Umbilical cord (tissue), 1 donor: ENCODE measurements at regions not wholly inside any gene's neighbourhood (a gene's known extent, or its start where the extent isn't known, plus 50 kb on each side); places are given as distances from the start of the nearest gene placed in this dataset.
A peak's percentile ranks its signal among the peaks of the same experiment; 100 is the strongest.
"Not testable (repeated sequence)": the region's sequence is repeated elsewhere in the genome, so short reads cannot be mapped to it uniquely, and the experiment has no call there.

Source experiments
- DNase-seq: peaks from one replicate; pipeline ENCODE4 v3.0.0-alpha.2; 2015; ENCODE audit warnings: low spot score

- no peak for DNase-seq
Measured at GRCh38 chrY:16108839-16109238, 1584.5 kb downstream of the NLGN4Y start.

DNA sequence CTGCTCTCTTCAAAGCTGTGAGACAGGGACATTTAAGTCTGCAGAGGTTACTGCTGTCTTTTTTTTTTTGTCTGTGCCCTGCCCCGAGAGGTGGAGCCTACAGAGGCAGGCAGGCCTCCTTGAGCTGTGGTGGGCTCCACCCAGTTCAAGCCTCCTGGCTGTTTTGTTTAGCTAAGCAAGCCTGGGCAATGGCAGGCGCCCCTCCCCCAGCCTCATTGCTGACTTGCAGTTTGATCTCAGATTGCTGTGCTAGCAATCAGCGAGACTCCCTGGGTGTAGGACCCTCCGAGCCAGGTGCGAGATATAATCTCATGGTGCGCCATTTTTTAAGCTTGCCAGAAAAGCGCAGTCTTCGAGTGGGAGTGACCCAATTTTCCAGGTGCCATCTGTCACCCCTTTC is 1595.8 kb downstream of the NLGN4Y start:
- DNase-seq: not testable (repeated sequence)

- no peak for DNase-seq
Measured at GRCh38 chrY:16121988-16122387, 1597.7 kb downstream of the NLGN4Y start.

GRCh38 chrY:16124630-16125317 is 1600.4 kb downstream of the NLGN4Y start:
- no peak for DNase-seq

GRCh38 chrY:16136581-16137298 is 1612.4 kb downstream of the NLGN4Y start:
- DNase-seq: no peak

- peak; percentile 29 for DNase-seq
Measured at GRCh38 chrY:16157801-16158200, 1633.5 kb downstream of the NLGN4Y start.

DNA sequence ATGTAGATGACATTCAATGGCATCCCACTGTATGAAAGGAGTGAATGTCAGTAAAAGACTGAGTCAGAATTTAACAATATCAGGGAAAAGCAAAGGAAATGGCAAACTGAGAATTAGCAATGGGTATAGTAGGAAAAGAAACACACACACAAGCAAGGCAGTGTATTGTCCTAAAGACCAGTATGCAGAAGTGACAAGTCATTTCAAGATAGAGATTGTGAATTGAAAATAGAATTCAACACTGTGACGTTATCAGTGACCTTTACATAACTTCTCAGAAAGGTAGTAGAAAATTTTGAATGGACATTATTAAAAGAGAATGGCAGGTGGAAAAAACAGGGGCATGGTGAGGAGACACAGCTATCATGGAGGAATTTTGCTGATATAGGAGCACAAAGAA is 1651.4 kb downstream of the NLGN4Y start:
- DNase-seq: not testable (repeated sequence)

DNA sequence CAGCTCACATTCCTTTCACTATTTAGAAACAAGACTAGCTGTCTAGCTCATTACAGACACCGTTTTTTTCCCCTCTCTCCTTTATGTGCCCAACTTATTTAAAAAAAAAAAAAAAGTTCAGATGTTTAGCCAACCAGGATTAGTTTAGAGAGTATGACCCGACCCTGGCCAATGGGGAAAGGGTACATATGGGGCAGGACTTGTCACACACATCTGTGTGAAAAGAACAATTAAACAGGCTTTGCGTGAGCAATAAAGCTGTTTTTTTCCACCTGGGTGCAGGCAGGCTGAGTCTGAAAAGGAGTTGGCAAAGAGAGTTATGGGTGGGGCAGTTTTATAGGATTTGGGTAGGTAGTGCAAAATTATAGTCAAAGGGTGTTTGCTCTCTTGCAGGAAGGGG is 1674.5 kb downstream of the CDY2B start:
- not testable (repeated sequence) for DNase-seq

- not testable (repeated sequence) for DNase-seq
Measured at GRCh38 chrY:16243322-16243721, 1636.7 kb downstream of the CDY2B start.

DNA sequence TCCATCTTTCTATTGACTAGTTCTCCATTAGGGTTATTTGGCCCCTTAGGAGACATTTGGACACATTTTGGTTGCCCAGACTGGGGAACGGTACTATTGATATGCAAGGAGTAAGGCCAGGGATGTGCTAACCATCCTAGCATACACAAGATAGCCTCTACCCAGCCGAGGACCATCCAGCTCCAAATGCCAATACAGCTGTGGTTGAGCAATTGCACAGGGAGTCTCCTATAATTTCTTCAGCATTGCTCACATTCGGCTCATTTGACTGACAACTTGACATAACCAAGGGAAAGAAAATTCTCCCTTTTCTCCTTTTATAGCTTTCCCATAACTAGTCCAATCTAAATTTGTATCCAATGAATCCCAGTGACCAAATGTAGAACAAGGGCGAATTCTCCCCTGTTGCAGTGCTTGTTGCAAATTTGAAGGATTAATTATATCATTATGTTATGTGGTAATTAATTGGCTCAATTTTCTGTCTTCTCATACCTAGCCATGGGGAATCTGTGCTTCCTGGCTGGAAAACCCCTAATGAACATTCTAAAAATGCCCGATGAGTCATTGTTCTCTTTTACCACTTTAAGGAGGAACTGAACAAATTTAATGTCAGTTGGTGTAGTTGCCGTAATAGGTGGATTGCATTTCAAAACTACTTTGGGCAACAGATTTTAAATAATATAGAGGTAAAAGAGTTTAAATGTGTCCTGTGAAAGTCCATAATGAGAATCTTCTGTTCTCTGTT is 1625.3 kb downstream of the CDY2B start:
- DNase-seq: not testable (repeated sequence)

DNA sequence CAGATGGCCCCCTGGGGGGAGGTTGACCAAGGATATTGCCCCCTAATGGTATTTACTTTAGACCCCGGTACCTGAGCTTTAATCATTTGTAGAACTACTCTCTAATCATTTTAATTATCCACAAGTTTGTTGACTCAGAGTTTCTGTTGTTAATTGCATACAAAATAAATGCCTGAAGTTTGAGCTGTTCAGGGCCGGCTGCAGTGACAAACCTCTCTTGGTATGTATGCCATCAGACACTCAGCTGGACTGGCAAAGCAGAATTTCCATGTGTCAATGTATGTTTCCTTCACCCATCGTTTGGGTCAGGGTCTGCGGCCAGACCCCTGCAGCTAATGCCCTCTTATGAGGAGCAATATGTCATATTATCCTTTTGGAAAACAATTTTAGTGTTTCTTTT is 1624.2 kb downstream of the CDY2B start:
- not testable (repeated sequence) for DNase-seq
